ENCODE measurements at regions not wholly inside any gene's neighbourhood (a gene's known extent, or its start where the extent isn't known, plus 50 kb on each side); places are given as distances from the start of the nearest gene placed in this dataset.

- DNase-seq (ENCODE audit: low spot score) = no peak
Measured at GRCh38 chr7:156152390-156152789, 340.1 kb upstream of the SHH start.

GRCh38 chr7:156151658-156152057, 339.4 kb upstream of the SHH start:
- no peak for DNase-seq (ENCODE audit: low spot score)

GRCh38 chr7:156151078-156151477, 338.8 kb upstream of the SHH start:
- DNase-seq (ENCODE audit: low spot score) = no peak

- no peak for DNase-seq (ENCODE audit: low spot score)
Measured at GRCh38 chr7:156148995-156149394, 336.7 kb upstream of the SHH start.

GRCh38 chr7:156148547-156148946, 336.3 kb upstream of the SHH start:
- DNase-seq (ENCODE audit: low spot score) = no peak

- no peak for DNase-seq (ENCODE audit: low spot score)
Measured at GRCh38 chr7:156147756-156148504, 335.7 kb upstream of the SHH start.

GRCh38 chr7:156147104-156147503, 334.8 kb upstream of the SHH start:
- DNase-seq (ENCODE audit: low spot score) = no peak

- no peak for DNase-seq (ENCODE audit: low spot score)
Measured at GRCh38 chr7:156145996-156146395, 333.7 kb upstream of the SHH start.

GRCh38 chr7:156145184-156145583, 332.9 kb upstream of the SHH start:
- no peak for DNase-seq (ENCODE audit: low spot score)

GRCh38 chr7:156143683-156144082, 331.4 kb upstream of the SHH start:
- no peak for DNase-seq (ENCODE audit: low spot score)

GRCh38 chr7:156143158-156143557, 330.9 kb upstream of the SHH start:
- DNase-seq (ENCODE audit: low spot score) = no peak

- no peak for DNase-seq (ENCODE audit: low spot score)
Measured at GRCh38 chr7:156141941-156142340, 329.7 kb upstream of the SHH start.

- no peak for DNase-seq (ENCODE audit: low spot score)
Measured at GRCh38 chr7:156140896-156141295, 328.6 kb upstream of the SHH start.

- no peak for DNase-seq (ENCODE audit: low spot score)
Measured at GRCh38 chr7:156140447-156140846, 328.2 kb upstream of the SHH start.

- DNase-seq (ENCODE audit: low spot score) = no peak
Measured at GRCh38 chr7:156139633-156140032, 327.4 kb upstream of the SHH start.

GRCh38 chr7:156139112-156139511, 326.8 kb upstream of the SHH start:
- DNase-seq (ENCODE audit: low spot score) = no peak

- DNase-seq (ENCODE audit: low spot score) = no peak
Measured at GRCh38 chr7:156131881-156132280, 319.6 kb upstream of the SHH start.

GRCh38 chr7:156129522-156129921, 317.3 kb upstream of the SHH start:
- no peak for DNase-seq (ENCODE audit: low spot score)

GRCh38 chr7:156128496-156128895, 316.2 kb upstream of the SHH start:
- no peak for DNase-seq (ENCODE audit: low spot score)

- no peak for DNase-seq (ENCODE audit: low spot score)
Measured at GRCh38 chr7:156127166-156128134, 315.2 kb upstream of the SHH start.

GRCh38 chr7:156125841-156126730, 313.8 kb upstream of the SHH start:
- DNase-seq (ENCODE audit: low spot score) = no peak

GRCh38 chr7:156124356-156124755, 312.1 kb upstream of the SHH start:
- no peak for DNase-seq (ENCODE audit: low spot score)

All from kidney capillary endothelial cell (primary cell).